HG02885 (cell line): ENCODE measurements at regions not wholly inside any gene's neighbourhood (a gene's known extent, or its start where the extent isn't known, plus 50 kb on each side); places are given as distances from the start of the nearest gene placed in this dataset.
A peak's percentile ranks its signal among the peaks of the same experiment; 100 is the strongest.
"Not testable (repeated sequence)": the region's sequence is repeated elsewhere in the genome, so short reads cannot be mapped to it uniquely, and the experiment has no call there.

ENCODE experiments used
- ATAC-seq: cut with Tn5 transposase; IDR thresholded peaks from one replicate; pipeline ENCODE4 v1.9.1; 2021; ENCODE audit warnings: mild to moderate bottlenecking; ENCODE audit not compliant: unreplicated experiment, poor library complexity

DNA sequence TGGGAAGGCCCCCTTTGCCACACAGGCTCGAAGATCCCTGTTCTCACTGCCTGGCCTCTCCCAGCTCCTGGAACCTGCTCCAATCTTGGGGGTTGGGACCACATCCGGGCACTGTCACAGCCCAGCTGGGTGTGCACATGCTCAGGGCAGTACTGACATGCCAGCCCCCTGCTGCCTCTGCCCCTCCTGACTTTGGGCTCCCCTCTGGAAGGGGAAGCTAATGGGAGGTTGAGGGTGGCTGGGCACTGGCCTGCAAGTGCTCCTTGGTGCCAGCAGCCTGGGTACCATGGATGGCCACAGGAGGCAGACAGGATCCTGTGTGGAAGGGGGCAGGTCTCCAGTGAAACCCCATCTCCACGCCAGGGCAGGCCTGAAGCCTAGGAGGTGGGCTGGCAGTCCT, 126.1 kb upstream of the NOL4 start:
- ATAC-seq = no peak

DNA sequence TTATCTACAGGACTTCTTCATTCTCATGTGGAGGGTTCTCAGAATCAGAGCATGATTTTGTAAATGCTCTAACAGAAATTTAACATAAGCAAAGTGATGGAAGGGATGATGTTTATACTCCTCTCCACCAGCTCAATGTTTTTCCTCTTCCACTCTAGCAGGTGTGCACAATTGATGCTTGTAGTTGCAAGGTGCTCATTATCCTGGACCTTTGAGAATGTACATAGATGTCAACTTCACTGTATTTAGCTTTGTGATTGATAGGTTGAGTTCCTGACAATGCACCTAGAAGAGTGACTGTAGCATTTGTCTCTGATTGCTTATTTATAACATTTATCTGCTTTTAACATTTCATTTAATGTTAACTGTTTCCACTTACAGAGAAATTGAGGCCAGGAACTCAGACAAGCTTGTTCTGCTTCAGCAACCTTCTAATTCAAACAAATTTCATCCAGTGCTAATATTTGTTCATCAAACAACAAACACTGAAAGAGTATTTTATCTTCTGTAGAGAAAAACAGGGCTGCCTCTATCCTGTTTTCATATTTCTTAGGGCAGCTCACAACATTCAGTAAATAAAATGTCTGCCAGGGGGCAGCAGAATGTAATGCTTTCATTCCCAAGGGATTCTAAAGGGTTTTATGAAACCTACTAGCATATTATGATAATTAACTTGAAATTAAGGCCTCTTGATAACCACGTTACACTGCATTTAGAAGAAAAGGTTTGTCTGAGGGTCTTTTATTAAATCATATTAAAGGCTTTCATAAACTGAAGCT, 127.9 kb upstream of the NOL4 start:
- ATAC-seq = no peak

DNA sequence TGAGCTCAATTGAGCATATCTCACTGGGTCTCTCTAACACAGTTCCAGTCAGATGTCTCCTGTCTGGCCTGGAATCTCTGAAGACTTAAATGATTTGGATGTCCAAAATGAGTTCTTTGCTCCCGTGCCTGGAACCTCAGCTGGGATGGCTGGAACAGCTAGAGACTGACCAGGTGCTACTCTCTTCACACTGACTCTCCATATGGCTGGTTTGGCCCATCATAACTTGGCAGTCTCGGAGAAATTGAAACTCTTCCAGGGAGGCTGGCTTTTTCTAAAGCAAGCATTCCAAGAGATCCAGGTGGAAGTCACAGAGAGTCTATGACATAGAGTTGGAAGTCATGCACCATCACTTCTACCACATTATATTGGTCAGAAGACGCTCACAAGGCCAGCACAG, 129.6 kb upstream of the NOL4 start:
- no peak for ATAC-seq

DNA sequence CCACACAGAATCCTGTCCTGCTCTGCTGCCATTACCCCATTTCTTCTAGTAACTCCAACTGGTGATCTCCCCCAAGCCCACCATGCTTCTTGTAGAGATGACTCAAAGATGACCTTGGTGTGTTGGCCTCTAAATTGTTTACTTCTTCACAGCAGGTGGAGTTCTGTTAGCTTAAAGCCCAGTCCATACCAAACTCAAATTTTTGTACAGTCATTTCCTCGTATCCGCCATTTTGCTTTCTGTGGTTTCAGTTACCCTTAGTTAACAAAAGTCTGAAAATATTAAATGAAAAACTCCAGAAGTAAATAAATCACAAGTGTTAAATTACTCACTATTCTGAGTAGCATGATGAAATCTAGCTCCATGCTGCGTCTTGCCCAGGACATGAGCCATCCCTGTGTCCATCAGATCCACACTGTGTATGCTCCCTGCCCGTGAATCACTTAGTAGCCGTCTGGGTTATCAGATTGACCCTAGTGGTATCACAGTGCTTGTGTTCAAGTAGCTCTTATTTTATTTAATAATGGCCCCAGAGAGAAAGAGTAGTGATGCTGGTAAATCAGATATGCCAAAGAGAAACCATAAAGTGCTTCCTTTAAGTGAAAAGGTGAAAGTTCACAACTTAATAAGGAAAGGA, 133.3 kb upstream of the NOL4 start:
- ATAC-seq = no peak

DNA sequence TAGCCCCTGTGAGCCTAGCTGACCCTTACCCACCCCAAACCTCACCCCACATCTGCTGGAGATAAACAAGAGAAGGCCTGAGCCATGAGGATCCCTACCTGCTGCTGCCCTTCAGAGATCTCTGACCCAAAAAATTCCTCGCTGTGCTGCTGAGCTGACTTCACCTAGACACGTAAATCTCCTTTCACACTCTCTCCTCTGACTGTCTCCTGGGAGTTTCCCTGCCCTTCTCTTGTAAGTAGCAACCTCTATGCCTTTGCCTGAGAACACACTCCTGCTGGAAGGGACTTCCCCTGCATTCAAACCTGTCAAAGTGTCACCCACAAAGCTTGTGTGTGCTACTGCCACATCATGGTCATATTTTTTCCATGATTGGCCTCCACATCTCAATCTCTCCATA, 134.2 kb upstream of the NOL4 start:
- peak; percentile 82 for ATAC-seq

DNA sequence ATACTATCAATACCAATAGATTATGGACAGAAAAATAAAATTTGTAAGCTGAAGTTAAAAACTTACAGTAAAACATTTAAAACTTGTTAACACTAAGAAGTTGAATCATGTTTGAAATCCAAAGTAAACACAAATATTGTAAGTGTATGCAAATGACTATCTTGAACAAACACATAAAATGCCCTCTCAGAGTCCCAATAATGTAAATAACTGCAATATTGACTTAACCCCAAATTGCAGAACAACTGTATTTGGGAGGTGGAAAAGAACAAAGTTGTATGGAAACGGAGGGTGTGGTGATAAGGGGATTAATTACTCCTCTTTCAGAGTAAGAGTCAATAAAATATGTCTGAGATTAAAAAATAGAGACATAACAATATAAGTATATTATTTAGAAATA, 140.0 kb upstream of the NOL4 start:
- ATAC-seq = no peak

DNA sequence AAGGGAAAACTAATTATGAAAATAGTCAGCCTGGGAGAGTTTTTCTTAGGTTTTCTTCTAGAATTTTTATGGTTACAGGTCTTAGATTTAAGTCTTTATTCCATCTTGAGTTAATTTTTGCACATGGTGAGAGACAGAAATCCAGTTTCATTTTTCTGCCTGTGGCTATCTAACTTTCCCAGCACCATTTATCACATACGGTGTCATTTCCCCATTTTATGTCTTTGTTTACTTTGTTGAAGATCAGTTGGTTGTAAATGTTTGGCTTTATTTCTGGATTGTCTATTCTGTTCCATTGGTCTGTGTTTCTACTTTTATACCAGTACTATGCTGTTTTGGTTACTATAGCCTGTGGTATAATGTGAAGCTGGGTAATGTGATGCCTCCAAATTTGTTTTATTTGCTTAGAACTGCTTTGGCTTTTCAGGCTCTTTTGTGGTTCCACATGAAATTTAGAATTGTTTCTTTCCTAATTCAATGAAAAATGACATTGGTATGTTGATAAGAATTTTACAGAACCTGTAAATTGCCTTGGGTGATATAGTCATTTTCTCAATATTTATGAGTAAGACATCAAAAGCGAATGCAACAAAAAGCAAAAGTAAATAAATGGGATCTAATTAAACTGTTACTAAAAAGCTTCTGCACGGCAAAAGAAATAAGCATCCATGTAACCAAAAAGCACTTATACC, 146.1 kb upstream of the NOL4 start:
- ATAC-seq = no peak

DNA sequence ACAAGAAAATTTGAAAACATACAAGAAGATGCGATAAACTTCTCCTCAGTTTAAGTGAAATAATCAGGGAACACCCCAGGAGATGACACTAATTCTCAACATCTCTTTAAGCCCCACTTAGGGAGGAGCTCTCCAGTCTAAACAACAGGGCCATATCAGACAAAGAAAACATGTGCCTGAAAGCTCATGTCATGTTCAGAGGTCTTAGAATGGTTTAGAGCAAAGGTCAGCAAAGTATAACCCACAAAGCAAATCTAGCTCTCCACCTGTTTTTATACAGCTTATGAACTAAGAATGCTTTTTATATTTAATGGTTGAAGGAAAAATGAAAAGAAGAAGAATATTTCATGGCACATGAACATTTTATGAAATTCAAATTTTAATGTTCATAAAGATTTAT, 155.6 kb upstream of the NOL4 start:
- ATAC-seq = no peak

DNA sequence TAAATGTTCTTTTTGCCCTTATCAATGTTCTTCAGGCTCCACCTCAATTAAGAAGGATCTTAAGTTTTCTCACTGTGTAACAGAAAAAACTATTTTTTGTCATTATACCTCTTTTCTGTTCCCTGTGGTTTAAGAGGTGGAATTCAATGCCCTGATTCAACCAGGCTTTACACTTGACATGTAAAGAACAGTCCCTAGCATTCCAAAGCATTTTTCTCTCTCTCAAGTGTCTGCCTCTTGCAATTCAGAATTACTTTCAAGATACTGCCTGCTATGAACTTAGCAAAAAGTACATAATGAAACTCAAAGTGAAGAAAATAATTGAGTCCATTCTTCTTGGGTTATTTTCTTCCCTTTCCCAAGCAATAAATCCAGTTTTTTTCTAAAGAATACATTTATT, 160.6 kb upstream of the NOL4 start:
- ATAC-seq = no peak

DNA sequence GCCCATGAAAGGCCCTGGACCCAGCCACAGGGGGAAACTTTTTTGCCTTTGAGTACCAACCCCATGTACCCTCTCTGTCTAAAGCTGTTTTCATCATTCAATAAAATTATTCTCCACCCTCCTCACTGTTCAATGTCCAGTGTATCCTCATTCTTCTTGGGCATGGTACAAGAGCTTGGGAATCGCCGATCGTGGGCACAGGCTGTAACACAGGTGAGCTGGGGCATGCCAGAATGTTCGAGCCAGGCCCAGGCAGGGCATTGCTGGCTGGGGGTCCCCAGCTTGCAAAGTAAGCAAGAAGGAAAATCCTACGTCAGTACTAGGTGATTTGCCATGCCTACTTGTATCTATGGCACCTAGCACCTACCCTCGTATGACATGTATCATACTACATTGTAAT, 162.1 kb upstream of the NOL4 start:
- no peak for ATAC-seq

DNA sequence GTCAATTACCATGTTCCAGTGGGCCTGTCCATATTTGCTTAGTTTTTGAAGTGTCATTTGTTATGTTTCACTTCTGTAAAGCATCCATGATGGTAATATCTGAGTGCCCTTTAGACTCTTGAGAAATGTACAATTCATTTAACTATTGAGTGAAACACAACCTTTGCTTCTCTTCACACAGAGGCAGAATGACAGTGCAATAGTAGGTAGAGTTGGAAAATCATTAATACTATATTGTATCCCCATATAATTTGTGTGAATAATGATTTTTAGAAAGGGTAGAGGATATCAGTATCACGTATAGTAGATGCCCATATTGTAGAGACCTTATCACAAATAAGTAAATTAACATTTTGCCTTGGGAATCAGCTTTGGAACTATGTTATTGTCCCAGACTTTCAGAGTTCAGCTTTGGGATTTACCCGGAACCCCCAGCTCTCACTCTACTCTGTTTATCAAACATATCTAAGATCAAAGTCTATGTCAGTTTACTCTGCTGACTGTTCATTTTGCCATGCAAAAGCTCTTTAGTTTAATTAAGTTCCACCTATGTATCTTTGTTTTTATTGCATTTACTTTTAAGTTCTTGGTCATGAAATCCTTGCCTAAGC, 172.7 kb upstream of the NOL4 start:
- no peak for ATAC-seq

DNA sequence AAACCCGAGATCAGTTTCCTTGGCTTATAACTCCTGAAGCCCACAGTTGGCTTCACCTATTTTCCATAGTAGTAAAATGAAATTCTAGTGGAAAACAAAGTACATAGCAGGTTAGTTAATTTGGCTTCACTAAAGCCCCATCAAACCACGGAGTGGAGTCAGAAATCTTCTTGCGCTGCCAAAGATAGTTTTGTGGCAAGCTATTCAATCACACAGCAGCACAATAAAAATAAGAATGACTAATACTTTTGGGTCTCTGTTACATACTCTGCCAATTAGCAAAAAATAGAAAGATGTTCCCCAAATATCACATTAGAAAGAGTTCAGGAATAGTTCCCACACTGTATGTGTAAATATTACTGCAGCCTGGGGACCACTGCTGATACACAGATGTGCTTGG, 175.2 kb upstream of the NOL4 start:
- no peak for ATAC-seq

DNA sequence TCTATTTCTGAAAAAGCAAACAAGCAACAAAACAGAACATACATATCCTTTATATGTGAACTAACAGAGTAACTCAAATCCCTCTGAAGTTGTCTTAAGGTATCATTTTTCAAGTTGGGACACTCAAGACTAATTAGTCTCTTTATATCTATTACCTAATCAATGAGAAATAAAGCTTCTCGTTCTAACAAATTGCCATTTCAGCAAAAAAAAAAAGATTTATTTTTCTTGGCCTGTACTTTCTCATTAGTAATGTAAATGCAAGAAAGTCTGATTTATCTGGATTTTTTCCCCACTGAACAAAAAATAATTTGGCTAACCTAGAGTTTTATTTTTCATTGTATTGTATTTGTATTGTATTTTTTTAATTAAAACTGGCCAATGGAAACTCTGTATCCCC, 176.1 kb upstream of the NOL4 start:
- ATAC-seq = no peak

DNA sequence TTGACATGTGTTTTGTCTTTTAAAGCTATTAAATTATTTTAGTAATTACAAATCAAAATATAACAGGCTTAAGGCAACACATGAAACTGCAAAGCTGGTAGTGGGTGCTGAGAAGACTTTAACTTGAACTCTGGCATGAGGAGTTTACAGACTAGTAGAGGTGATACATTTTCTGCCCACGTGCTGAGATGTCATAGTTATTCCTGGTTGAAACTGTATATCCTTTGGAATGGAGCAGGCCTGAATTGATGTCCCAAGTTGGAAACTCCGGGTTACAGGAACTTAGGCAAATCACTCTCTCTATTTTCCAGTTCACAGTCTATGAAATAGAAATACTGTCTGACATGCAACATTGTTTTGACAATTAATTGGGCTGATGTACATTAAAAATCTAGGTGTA, 177.1 kb upstream of the NOL4 start:
- no peak for ATAC-seq

DNA sequence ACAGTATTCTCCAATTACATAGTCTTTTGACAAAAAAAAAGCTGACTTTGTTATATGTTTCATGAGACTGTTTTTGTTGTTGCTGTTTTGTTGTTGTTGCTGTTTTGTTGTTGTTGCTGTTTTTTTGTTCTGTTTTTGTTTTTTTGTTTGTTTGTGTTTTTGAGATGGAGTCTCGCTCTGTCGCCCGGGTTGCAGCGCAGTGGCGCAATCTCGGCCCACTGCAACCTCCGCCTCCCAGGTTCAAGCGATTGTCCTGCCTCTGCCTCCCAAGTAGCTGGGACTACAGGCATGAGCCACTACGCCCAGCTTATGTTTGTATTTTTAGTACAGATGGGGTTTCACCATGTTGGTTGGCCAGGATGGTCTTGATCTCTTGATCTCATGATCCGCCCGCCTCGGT, 182.8 kb upstream of the NOL4 start:
- not testable (repeated sequence) for ATAC-seq

DNA sequence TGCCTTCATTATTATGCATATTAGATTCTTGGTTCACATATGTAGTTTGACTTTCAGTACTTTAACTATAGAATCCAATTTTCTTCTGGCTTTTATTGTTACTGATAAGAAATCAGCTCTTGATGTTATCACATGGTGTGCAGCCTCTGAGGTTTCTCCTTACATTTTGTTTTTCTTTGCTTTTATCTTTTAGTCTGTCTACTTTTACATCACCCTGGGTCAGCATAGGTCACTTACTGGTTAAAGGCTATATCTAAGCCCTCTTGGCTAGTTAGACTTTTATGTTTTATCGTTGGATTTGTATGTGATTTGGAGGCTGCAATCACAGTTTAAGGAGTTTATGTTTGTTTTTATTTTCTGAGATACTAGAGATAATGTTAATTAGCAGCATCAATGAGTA, 187.2 kb upstream of the NOL4 start:
- ATAC-seq = no peak

DNA sequence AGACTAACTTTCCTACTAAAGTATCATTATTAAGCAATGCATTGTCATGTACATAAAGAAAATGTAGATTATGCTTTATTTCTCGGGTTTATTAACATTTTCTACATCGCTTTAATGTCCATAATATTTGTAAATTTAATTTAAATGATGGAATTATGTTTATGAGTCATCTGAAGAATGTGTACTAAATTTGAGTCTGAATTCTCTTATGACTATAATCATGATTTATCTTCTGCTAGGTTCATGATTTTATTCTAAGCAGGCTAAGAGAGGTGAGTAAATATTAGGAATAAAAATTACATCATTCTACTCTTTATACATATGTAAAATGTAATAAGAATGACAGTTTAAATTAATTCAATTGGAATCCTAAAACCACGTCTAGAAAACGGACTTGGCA, 206.3 kb upstream of the NOL4 start:
- no peak for ATAC-seq

DNA sequence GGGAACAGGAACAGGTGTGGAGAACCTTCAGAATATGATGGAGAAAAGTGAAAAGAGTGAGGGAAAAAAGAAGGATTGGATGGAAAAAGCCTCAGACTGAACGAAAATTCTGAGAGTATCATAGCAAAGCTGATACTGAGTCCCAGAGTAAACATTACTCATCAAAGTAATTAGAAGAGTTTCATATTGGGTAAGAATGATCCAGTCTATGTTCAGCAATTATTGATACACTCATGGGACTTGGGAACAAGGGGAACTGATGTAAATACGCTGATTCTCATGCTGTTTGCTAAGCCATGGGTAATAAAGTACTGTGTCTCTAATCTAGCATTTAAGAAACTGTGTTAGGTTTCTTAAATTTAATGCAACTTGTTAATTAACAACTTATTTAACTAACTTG, 219.9 kb upstream of the NOL4 start:
- no peak for ATAC-seq

DNA sequence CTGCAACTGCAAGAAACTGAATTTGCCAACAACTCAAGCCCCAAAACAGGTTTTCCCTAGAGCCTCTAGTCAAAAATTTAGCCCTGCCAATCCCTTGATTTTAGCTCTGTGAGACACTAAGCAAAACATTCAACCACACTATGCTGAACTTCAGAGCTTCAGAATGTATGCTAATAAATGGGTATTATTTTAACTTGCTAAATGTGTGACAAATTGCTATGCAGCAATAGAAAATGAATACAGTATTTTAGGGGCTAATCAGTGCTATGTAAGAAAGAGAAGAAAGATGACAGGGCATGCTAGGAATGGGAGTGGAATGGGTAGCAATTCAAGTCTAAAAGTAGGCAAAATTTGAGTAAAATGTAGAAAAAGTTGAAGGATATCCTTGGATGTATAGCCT, 223.9 kb upstream of the NOL4 start:
- no peak for ATAC-seq

DNA sequence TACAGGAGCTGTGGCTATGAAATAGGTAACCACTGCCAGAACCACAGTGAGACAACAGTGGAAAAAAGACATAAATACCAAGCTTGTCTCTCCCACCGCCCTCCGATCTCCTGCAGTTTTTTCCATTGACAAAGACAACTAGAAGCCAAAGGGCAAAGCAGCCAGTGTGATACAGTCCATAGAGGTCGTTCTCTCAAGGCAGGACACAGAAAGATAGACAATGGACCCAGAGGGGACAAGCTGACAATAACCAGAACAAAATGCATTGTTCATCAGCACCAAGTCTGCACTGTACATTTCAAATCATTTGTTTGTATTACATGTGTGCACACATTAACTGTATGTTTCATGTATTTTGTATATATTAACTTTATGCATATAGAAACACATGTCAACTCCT, 233.0 kb upstream of the NOL4 start:
- no peak for ATAC-seq

DNA sequence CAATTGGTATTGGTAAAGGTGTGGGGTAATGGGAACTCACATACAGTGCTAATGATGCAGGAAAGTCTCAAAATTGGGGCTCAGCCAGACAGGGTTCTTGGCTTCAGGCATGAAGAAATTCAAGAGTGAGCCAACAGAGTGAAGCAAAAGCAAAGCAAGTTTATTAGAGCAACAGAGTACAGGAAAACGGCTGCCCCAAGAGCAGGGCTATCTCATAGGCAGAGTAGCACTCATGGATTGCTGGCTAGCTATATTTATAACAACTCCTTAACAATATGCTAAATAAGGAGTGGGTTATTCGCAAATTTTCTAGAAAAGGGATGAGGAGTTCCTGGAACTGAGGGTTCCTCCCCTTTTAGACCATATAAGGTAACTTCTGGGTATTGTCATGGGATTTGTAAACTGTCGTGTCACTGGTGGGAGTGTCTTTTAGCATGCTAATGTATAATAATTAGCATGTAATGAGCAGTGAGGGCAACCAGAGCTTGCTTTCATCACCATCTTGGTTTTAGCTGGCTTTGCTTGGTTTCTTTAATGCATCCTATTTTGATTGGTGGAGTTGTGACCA, 233.8 kb upstream of the NOL4 start:
- no peak for ATAC-seq
